A673 (cell line): ENCODE measurements at regions not wholly inside any gene's neighbourhood (a gene's known extent, or its start where the extent isn't known, plus 50 kb on each side); places are given as distances from the start of the nearest gene placed in this dataset.

Experiments
- BruUV-seq: library from RNA; stranded (reverse); fragments of 400-500 nt; replicated peaks from 2 replicates; lab custom pipeline; 2021; lab: Mats Ljungman, UMichigan
- CTCF ChIA-PET: fragments of 300-600 bp; sonication (Branson Sonifier 250); formaldehyde crosslinking; loops from one replicate; lab custom pipeline; 2022; ENCODE audit warnings: antibody characterized with exemption; lab: Charles Lee
- POLR2A ChIA-PET: fragments of 300-600 bp; sonication (Branson Sonifier 250); formaldehyde crosslinking; loops from one replicate; lab custom pipeline; 2022; ENCODE audit warnings: antibody characterized with exemption; ENCODE audit not compliant: low non-redundant PET; lab: Charles Lee
- DNase-seq: peaks from one replicate; pipeline ENCODE4 v3.0.0-alpha.2; 2015; ENCODE audit warnings: low spot score
- H3K27ac ChIP-seq: fragments of 200-600 bp; sonication (generic); 2 replicates; pipeline ENCODE4 v1.5.1; 2016; ENCODE audit warnings: mixed run types, low read depth, mild to moderate bottlenecking, mixed read lengths, antibody characterized with exemption, low read length; ENCODE audit not compliant: poor library complexity, severe bottlenecking
- H3K27me3 ChIP-seq: fragments of 200-600 bp; sonication (generic); replicated peaks from 2 replicates; pipeline ENCODE4 v1.6.1; 2017; ENCODE audit warnings: mixed run types, low read depth, mild to moderate bottlenecking, mixed read lengths, antibody characterized with exemption, low read length; ENCODE audit not compliant: insufficient read depth, poor library complexity
- H3K36me3 ChIP-seq: fragments of 200-600 bp; sonication (generic); 2 replicates; pipeline ENCODE4 v1.6.1; 2016; ENCODE audit warnings: mixed run types, mild to moderate bottlenecking, mixed read lengths, antibody characterized with exemption, low read length; ENCODE audit not compliant: insufficient read depth, poor library complexity, severe bottlenecking
- H3K4me1 ChIP-seq: fragments of 200-600 bp; sonication (generic); 2 replicates; pipeline ENCODE4 v1.6.1; 2017; ENCODE audit warnings: mixed run types, mild to moderate bottlenecking, mixed read lengths, antibody characterized with exemption, low read length; ENCODE audit not compliant: insufficient read depth, poor library complexity, severe bottlenecking
- H3K4me3 ChIP-seq: fragments of 200-600 bp; sonication (generic); 2 replicates; pipeline ENCODE4 v1.5.1; 2016; ENCODE audit warnings: low read depth, mixed run types, mild to moderate bottlenecking, mixed read lengths, low read length; ENCODE audit not compliant: poor library complexity, severe bottlenecking
- H3K9me3 ChIP-seq: fragments of 200-600 bp; sonication (generic); 2 replicates; pipeline ENCODE4 v1.6.1; 2016; ENCODE audit warnings: mixed run types, low read depth, mild to moderate bottlenecking, mixed read lengths, antibody characterized with exemption, low read length; ENCODE audit not compliant: poor library complexity, severe bottlenecking
- CTCF ChIP-seq: fragments of 300-800, 200-600 bp; sonication (generic); conservative IDR thresholded peaks from 2 replicates; pipeline ENCODE4 v1.5.1; 2017; ENCODE audit warnings: low read depth, mild to moderate bottlenecking, antibody characterized with exemption, low read length, moderate library complexity, mixed read lengths
- EZH2 ChIP-seq: fragments of 200-600 bp; sonication (generic); IDR thresholded peaks from 2 replicates; pipeline ENCODE4 v1.6.1; 2017; ENCODE audit warnings: borderline replicate concordance, low read depth, mild to moderate bottlenecking, mixed read lengths, antibody characterized with exemption, low read length; ENCODE audit not compliant: poor library complexity, severe bottlenecking
- intact Hi-C: fragments of 100-400 bp; cut with micrococcal nuclease; formaldehyde crosslinking; loops from one replicate; pipeline ENCODE4 v1.10.0; 2022; ENCODE audit not compliant: unreplicated experiment

- Histone ChIP-seq H3K4me1 (no peaks in the 10 kb centered on the region), H3K36me3 (no peaks in the 10 kb centered on the region), H3K27me3 (peaks cover 4% of the 10 kb centered on the region), H3K27ac (no peak overlapping the region), H3K4me3 (no peak overlapping the region), H3K9me3 (no peaks in the 10 kb centered on the region)
- DNase-seq, result no peak
- ChIA-PET POLR2A (no interaction called here), CTCF (no interaction called here)
- no peak for TF ChIP-seq CTCF
- no peak for TF ChIP-seq EZH2
- intact Hi-C loops, result no loop called here
- no TSS peak for BruUV-seq
These were observed 226.3 kb downstream of the CBLN1 start for GRCh38 chr16:49055291-49055690.

DNA sequence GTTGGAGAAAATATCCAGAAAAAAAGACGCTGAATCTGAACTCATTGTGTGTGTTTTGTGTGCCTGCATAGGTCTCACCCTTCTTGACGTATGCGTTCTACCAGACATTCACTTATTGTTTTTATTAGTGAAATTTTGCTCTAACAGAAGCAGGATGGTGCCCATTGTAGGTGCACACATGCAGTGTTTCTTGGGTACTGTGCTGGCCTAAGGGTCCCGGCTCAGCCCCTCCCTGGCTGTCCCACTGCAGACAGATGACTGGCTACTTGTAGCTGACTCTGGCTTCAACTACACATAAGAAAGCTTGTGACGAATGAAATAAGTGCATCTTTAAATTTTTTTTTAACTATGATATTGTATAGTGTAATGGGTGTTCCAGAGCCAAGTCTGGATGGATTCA is 227.0 kb downstream of the CBLN1 start:
- no peak overlapping the region for H3K27ac ChIP-seq
- H3K4me1 ChIP-seq, result no peaks in the 10 kb centered on the region
- intact Hi-C loops, result no loop called here
- ChIA-PET CTCF (no interaction called here), POLR2A (no interaction called here)
- TF ChIP-seq EZH2 (no peak), CTCF (no peak)
- peaks cover 4% of the 10 kb centered on the region for H3K27me3 ChIP-seq
- no peaks in the 10 kb centered on the region for H3K36me3 ChIP-seq
- DNase-seq, result no peak
- H3K9me3 ChIP-seq, result no peaks in the 10 kb centered on the region
- BruUV-seq, result no TSS peak
- H3K4me3 ChIP-seq, result no peak overlapping the region

DNA sequence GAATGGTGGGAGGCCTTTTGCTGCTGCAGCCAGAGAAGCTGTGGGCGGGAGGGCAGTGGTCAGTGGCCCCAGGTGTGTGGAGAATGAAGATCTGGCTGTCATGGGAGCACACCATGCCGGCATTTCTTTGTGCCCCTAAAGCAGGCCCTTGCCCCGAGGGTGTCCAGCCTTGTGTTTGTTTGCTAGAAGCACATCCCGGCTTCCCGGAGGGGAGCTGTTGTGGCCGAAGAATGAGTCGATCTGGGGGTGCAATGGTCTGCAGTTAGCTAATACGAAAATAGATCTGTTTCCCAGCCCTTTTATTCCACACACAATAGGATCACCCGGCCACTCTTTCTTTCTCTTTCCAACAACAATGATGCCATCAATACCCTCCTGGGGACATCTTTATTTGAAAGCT is 228.8 kb downstream of the CBLN1 start:
- Histone ChIP-seq H3K27ac (no peak overlapping the region), H3K4me3 (no peak overlapping the region), H3K4me1 (no peaks in the 10 kb centered on the region), H3K36me3 (no peaks in the 10 kb centered on the region), H3K27me3 (peaks cover 4% of the 10 kb centered on the region), H3K9me3 (no peaks in the 10 kb centered on the region)
- no TSS peak for BruUV-seq
- ChIA-PET CTCF (no interaction called here), POLR2A (no interaction called here)
- TF ChIP-seq CTCF, result no peak
- TF ChIP-seq EZH2, result no peak
- DNase-seq, result no peak
- intact Hi-C loops, result no loop called here
